GM19328 (cell line): ENCODE measurements at regions not wholly inside any gene's neighbourhood (a gene's known extent, or its start where the extent isn't known, plus 50 kb on each side); places are given as distances from the start of the nearest gene placed in this dataset.

Experiments
- ATAC-seq: cut with Tn5 transposase; IDR thresholded peaks from one replicate; pipeline ENCODE4 v1.9.1; 2021; ENCODE audit warnings: mild to moderate bottlenecking, moderate library complexity; ENCODE audit not compliant: unreplicated experiment

DNA sequence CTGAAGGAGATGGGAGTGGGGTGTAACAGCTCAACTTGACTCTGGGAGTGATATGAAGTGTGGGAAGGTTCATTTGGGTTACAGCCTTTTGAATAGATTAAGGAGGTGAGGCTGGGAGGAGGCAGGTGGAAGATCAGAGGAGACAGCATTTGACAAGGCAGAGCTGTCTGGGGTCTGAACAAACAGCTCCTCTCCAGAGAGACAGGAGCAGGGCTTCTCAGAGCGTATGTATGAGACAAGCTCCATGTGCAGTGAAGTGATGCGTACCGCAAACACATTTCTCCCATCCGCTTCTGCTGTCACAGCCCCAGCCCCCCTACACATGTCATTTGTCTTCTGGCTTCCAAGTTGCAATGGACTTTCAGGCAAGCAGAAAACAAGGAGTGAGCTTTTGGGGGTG lies 137.1 kb upstream of the E2F8 start:
- ATAC-seq: no peak

GRCh38 chr11:19375440-19375839 lies 134.7 kb upstream of the E2F8 start:
- ATAC-seq: no peak

- no peak for ATAC-seq
These were observed 133.4 kb upstream of the E2F8 start for GRCh38 chr11:19374151-19374569.

DNA sequence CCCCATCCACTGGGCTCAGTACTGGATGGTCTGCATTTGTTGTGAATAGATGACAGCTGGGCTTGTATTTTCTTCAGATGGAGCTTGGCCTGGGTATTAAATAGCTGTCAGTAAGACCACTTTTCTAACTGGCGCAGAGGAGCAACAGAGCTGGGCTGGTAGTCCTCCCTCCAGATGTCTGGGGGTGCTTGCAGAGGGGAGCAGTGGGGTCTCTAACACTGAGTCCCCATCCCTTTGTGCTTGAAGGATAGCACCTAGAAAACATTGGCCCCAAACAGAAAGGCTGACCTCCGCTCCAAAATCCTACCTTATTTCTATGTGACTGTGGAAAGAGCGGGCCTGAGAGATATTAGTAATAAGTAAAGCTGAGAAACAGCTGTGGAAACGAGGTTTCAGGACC lies 131.6 kb upstream of the E2F8 start:
- ATAC-seq: no peak

DNA sequence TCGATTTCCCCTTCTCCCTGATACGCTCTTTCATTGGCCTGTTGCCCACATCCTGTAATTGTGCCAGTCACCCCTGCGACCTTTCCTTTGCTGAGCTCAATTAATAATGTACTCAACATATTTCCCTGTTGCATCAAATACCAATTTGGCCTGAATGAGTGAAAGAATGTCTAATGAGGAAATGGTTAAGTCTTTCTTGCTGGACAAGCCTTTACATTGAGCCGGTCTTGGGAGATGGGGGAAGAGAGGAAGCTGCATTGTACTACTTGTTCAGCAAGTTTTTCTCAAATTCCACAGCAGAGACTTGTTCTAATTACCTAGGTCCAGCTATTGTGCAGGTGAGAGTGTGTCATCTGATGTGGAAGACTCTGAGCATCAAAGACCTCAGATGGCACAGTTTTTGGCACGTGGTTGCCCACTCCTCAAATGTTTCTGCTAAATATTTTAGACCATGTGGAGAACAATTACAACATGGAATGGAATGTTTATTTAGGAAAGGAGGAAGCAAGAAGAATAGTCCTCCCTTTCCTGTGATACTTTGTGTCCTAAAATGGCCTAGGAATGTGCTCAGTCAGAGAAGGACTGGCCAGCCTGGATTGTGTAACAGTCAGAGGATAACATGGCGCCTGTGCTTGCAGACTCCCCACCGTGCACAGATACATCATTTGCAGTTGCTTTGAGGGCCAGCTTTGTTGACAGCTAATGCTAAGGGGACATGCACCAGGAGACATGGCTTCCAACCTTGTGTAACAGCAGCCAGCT lies 129.5 kb upstream of the E2F8 start:
- no peak for ATAC-seq

DNA sequence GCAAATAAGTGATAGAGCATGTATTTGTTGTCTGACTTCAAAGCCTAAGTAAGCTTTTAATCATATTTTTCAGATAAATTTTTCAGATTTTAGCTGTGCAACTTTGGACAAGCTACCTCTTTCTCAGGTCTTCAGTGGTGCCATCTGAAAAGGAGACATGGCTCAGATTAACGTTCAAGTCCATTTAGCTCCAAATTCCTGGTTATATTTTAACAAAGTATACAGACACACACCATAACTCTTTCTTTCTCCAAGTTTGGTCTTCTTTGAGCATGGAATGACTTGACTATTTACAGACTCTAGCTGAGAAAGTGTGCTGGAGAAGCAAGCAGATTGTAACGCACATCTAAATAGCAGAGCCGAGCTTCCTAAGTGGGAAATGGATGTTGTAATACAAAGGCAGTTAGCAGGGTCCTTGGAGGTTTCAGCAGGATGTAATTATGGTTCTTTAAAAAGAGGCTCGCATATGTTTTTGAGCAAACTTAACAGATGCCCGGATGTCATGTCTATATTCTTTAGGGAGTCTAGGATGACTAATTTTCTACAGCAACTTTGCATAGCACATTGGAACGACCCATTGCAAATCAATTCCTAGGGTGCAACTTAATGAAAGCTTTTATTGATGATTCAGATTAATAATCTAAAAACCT lies 128.1 kb upstream of the E2F8 start:
- no peak for ATAC-seq

- no peak for ATAC-seq
These were observed 126.4 kb upstream of the E2F8 start for GRCh38 chr11:19366992-19367709.

DNA sequence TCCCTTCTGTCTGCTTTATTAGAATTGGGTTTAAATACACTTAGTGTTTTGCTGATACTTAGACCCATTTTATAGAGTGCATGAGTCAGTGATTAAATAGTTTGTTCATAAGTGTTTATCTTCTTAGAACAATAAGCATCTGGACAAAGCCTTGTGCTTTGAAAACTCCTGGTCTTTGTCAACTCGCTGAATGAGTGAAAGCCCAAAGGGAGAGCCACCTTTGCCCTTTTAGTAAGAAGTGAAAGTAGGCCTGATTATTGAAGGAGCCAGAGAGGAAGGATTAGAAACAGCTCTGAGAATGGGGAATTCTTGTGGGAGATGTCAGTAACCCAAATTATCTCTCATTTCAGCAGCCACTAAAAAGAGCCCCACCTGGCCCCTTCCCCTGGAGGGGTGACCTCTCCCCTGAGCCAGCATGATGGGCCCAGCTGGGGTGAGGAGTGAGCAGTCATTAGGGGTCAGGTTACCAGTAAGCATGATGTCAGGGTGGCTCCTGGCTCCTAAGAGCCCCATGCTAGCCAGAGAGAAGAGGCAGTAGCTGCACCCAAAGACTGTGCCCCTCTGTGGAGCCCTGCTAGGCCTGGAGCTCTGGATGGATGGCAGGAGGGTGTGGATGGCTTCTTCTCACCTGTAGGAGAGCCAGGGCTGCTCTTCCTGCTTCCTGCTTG lies 125.1 kb upstream of the E2F8 start:
- no peak for ATAC-seq

GRCh38 chr11:19359221-19360000 lies 118.7 kb upstream of the E2F8 start:
- ATAC-seq: no peak

DNA sequence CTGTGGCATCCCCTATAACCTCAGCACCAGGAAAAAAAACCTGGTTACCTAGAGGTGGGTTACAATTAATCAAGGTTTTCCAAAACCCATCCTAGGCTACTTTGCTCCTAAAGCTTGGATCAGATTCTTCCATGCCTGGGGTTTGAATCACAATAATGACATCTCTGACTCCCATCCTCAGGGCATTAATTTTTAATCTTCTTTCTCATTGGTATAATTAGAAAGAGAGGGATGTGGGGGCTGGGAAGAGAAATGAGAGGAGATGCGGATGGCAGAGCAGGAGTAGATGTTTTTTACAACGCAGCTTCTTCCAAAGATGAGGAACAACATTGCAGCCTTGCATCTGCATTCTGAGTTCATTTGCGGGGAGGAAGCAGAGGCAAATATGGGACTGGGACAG lies 117.2 kb upstream of the E2F8 start:
- no peak for ATAC-seq

GRCh38 chr11:19355601-19356000 lies 114.9 kb upstream of the E2F8 start:
- ATAC-seq: no peak

DNA sequence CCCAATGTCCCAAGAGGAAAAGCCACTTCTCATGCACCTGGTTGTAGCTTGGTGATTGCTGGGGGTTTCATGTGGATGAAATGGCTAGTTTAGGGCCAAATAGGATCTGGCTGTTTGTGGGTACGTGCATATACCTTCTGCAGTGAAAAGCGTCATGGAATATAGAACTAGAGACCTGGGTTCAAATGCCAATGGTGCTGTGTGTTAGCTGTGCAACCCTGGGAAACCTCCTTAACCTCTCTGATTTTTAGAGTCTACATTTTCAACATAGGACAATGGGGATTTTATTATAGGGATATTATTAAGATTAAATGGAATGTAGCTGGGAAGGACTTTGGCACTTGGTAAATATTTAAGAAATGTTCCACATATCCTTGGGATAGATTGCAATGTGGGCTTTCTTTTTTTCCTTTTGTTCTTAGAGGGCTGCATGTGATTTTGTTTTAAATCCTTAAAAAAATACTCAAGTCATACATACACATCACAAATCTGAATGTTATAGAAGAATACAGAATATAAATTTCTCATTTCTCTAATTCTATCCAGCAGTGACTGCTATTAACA lies 112.6 kb upstream of the E2F8 start:
- ATAC-seq: no peak

GRCh38 chr11:19352771-19353160 lies 112.0 kb upstream of the E2F8 start:
- ATAC-seq: no peak

DNA sequence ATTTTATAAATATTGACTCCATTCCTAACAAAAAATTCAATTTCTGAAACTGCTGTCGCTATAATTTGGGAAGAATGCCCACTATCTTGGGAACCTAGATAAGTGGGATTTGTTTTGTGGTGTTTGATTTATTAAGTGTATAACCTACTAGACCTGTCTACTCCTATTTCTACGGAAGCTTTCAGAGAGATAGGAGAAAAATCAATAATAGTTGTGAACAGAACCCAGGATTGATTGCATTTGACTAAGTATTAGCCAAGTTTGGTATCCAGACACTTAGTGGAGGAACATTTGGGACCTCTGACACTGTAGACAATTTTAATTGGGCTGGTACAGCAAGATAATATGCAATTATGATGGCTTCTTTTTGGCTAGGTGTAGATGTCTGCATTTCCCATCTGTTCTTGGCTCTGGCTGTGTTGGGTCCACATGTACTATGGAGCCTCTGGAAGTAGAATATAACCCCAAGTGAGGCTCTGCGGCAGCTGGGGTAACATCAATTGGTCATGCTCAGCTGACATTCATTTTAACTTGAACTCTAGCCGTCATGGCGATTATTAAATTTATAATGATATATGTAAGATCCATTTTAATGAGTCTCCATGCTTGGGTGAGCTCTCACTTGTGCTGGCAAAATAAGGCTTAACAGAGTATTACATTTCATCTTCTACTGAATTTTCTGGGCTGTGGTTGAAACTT lies 111.5 kb upstream of the E2F8 start:
- no peak for ATAC-seq

GRCh38 chr11:19351426-19351825 lies 110.7 kb upstream of the E2F8 start:
- ATAC-seq: no peak

DNA sequence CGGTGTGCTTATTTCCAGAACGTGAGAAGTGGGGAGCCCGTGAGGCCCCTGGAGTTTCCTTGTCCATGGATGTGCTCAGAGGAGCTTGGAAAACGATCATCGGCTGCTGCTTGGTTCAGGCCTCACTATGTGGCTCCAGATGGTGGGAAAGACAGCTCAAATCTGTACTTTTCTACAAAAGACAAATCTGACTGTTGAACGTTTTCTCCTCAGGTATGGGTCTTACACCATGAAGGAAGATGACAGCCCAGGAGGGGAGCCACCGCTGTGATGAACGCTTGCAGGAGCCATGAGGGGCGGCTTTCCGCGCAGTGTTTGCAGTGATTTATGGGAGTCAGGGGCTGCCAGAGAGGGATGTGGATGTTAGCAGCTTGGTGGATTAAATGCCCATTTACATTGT lies 109.4 kb upstream of the E2F8 start:
- no peak for ATAC-seq

GRCh38 chr11:19349340-19350025 lies 108.7 kb upstream of the E2F8 start:
- no peak for ATAC-seq

- no peak for ATAC-seq
These were observed 107.2 kb upstream of the E2F8 start for GRCh38 chr11:19347911-19348310.
